ENCODE measurements at regions not wholly inside any gene's neighbourhood (a gene's known extent, or its start where the extent isn't known, plus 50 kb on each side); places are given as distances from the start of the nearest gene placed in this dataset.

DNA sequence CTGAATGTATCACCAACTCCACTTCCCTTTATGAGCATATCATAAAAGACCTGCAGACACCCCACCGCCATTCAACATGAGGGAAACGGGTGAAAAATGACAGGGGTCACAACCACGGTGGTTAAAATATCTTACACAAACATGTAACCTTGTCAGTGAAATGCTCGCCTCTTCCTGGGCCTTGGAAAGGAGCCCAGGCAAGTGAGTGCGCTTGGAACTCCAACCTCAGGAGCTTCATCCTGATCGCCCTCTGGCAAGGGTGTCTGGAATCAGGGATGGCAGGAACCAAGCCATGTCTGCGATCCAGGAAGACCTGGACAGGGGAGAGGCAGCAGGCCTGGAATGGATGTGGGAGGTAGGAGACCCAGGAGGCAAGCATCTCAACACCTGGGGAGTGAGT, 282.7 kb downstream of the GAS1 start:
- intact Hi-C loops (cut with micrococcal nuclease; ENCODE audit: unreplicated experiment), result no loop called here
- H3K4me1 ChIP-seq (replicated peaks; ENCODE audit: insufficient read depth), result peaks cover 13% of the 10 kb centered on the region
- POLR2A ChIA-PET (ENCODE audit: unreplicated experiment), result no interaction called here
- H3K79me2 ChIP-seq (ENCODE audit: low read depth), result no peaks in the 10 kb centered on the region
- no peaks in the 10 kb centered on the region for H3K36me3 ChIP-seq (ENCODE audit: low read depth)
- DNase-seq, result no peak
- no peak overlapping the region for H2AFZ ChIP-seq
- peaks cover 5% of the 10 kb centered on the region; the same call in 1 of the 2 replicates for H3F3A ChIP-seq (ENCODE audit: insufficient read depth, low read depth)
- CTCF ChIA-PET, result no interaction called here
- no TSS peak for BruUV-seq (replicated peaks)
- H3K4me2 ChIP-seq, result no peak overlapping the region
- no peaks in the 10 kb centered on the region for H3K9me2 ChIP-seq (ENCODE audit: insufficient read depth)
- no peaks in the 10 kb centered on the region for H4K20me1 ChIP-seq (ENCODE audit: insufficient read depth)
- H3K27ac ChIP-seq, result no peak overlapping the region
- H3K4me3 ChIP-seq, result no peak overlapping the region
- no peak for TF ChIP-seq EZH2 (IDR thresholded peaks at IDR 0.05; ENCODE audit: low read depth)
- no peak for TF ChIP-seq CTCF (conservative IDR thresholded peaks at IDR 0.05)
- H3K27me3 ChIP-seq (ENCODE audit: insufficient read depth, low read depth), result no peaks in the 10 kb centered on the region
- no peaks in the 10 kb centered on the region for H3K9me3 ChIP-seq (ENCODE audit: insufficient read depth, low read depth)

DNA sequence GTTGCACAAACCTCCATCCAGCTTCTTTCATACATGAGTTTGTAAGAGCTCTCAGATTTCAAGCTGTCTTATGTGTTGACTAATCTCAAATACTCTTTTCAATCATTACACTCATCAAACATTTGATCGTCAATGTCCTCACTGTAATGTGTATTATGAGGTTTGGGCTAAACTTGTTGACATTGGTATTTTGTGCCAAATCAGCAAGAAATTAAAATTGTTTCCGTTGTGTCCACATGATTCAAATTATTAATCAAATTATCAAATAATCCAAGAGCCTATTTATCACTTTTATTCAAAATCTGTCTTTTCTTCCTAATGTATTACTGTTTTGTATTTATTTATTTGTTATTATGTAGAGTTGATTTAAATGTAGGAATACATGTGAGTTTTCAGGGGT, 283.4 kb downstream of the GAS1 start:
- Histone ChIP-seq H3K79me2 (ENCODE audit: low read depth) (no peaks in the 10 kb centered on the region), H3K4me2 (no peak overlapping the region), H4K20me1 (ENCODE audit: insufficient read depth) (no peaks in the 10 kb centered on the region), H3K9me2 (ENCODE audit: insufficient read depth) (no peaks in the 10 kb centered on the region), H3K4me3 (no peak overlapping the region), H3K36me3 (ENCODE audit: low read depth) (no peaks in the 10 kb centered on the region), H3K9me3 (ENCODE audit: insufficient read depth, low read depth) (no peaks in the 10 kb centered on the region), H3K27me3 (ENCODE audit: insufficient read depth, low read depth) (no peaks in the 10 kb centered on the region), H2AFZ (no peak overlapping the region), H3K4me1 (replicated peaks; ENCODE audit: insufficient read depth) (peaks cover 17% of the 10 kb centered on the region), H3F3A (ENCODE audit: insufficient read depth, low read depth) (peaks cover 5% of the 10 kb centered on the region; the same call in 1 of the 2 replicates), H3K27ac (no peak overlapping the region)
- CTCF ChIA-PET, result interaction anchor here (0.5 kb wide), 1 partner anchor 1009 kb away, joined by 4 read pairs; no protein-coding TSS in a partner anchor
- no TSS peak for BruUV-seq (replicated peaks)
- intact Hi-C loops (cut with micrococcal nuclease; ENCODE audit: unreplicated experiment), result no loop called here
- TF ChIP-seq CTCF (conservative IDR thresholded peaks at IDR 0.05) (no peak), EZH2 (IDR thresholded peaks at IDR 0.05; ENCODE audit: low read depth) (no peak)
- POLR2A ChIA-PET (ENCODE audit: unreplicated experiment), result no interaction called here
- DNase-seq, result no peak

DNA sequence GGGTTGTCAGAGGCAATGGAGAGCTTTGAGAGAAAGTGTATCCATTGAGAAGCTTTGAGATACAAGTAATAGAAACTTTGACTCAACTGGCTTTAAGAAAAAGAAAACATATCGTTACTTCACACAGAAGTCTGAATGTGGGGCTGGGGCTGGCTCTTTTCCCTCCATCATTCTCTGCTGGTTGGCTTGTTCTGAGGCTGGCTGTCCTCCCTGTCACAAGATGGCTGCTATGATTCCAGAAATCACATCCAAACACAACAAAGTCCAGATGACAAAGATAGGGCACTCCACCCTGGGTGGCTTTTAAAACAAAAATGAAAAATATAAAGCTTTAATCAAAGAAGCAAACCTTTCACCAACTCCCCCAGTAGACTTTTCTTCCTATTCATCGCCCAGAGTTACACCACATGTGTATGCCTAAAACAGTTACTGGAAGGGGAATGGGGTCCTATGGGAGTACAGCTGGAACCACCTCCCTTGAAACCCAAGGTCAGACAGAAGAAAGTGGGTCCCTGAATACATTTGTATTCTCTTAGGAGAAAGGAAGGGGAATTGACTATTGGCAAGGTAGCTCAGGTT, 284.3 kb downstream of the GAS1 start:
- DNase-seq, result no peak
- Histone ChIP-seq H3K36me3 (ENCODE audit: low read depth) (no peaks in the 10 kb centered on the region), H3K9me3 (ENCODE audit: insufficient read depth, low read depth) (no peaks in the 10 kb centered on the region), H3K4me2 (no peak overlapping the region), H3K4me3 (no peak overlapping the region), H3K9me2 (ENCODE audit: insufficient read depth) (no peaks in the 10 kb centered on the region; the same call in 1 of the 2 replicates), H3K27me3 (ENCODE audit: insufficient read depth, low read depth) (no peaks in the 10 kb centered on the region), H2AFZ (no peak overlapping the region), H3K4me1 (replicated peaks; ENCODE audit: insufficient read depth) (peaks cover 17% of the 10 kb centered on the region), H4K20me1 (ENCODE audit: insufficient read depth) (no peaks in the 10 kb centered on the region), H3K79me2 (ENCODE audit: low read depth) (no peaks in the 10 kb centered on the region), H3K27ac (no peak overlapping the region), H3F3A (ENCODE audit: insufficient read depth, low read depth) (peaks cover 5% of the 10 kb centered on the region; the same call in 1 of the 2 replicates)
- ChIA-PET CTCF (interaction anchor here (0.5 kb wide), 1 partner anchor 1008 kb away, joined by 4 read pairs; no protein-coding TSS in a partner anchor), POLR2A (ENCODE audit: unreplicated experiment) (no interaction called here)
- no TSS peak for BruUV-seq (replicated peaks)
- TF ChIP-seq CTCF (conservative IDR thresholded peaks at IDR 0.05), result no peak
- no peak for TF ChIP-seq EZH2 (IDR thresholded peaks at IDR 0.05; ENCODE audit: low read depth)
- intact Hi-C loops (cut with micrococcal nuclease; ENCODE audit: unreplicated experiment), result no loop called here

Data from PC-9 (cell line).